Heart left ventricle (tissue), 13 donors: ENCODE measurements at regions not wholly inside any gene's neighbourhood (a gene's known extent, or its start where the extent isn't known, plus 50 kb on each side); places are given as distances from the start of the nearest gene placed in this dataset.

Experiments
- CTCF ChIP-seq, 12 donors: fragments of 200-600 bp; sonication (generic) in 4 of 12; IDR thresholded peaks; one replicate each; pipeline versions ENCODE4 v1.5.0 to v1.8.0; 2018 to 2022; ENCODE audit warnings: antibody characterized with exemption in 12 of 12, mild to moderate bottlenecking in 5 of 12
- POLR2A ChIP-seq, 2 donors: fragments of 450-650 bp; IDR thresholded peaks; one replicate each; pipeline ENCODE4 v1.6.1; 2017; ENCODE audit warnings: antibody characterized with exemption in 2 of 2, mild to moderate bottlenecking in 2 of 2, moderate library complexity in 2 of 2
- donor health status: ischemic (EF 13 %, LVEDD 7.1; RV severe dilation, severe dysfunction).
- donor health status: DM: no; HTN: yes; CAD: no.
- donor health status: DM: no; HTN: no; CAD: no.
- donor health status: ischemic (EF 25% LVEDD 6.9; RV normal size, moderate dysfunction).
- donor health status: ischemic (EF 25% LVEDD 5.7; RV mildly dilated, moderate dysfunction).
- donor health status: ischemic (EF 35%, LVEDD 5.7; RV mildly dilated, moderate dysfunction).
- donor health status: nonischemic (EF 11% LVEDD 7.7; RV severe dilation, severe dysfunction).
- donor health status: DM: yes; HTN: yes; CAD: no.
- donor health status: PGD.
- donor health status: ischemic (EF 29% LVEDD 5.4; RV normal size, mild dysfunction).
- donor health status: nonischemic (EF 23%, LVEDD 6.1; RV moderate dilation, normal function).

- TF ChIP-seq CTCF (IDR thresholded peaks at IDR 0.05) = no peak
- no peak for TF ChIP-seq POLR2A (IDR thresholded peaks at IDR 0.05)
Observed at GRCh38 chrX:43064096-43064495, 286.1 kb upstream of the PPP1R2C start.
